Right renal pelvis (tissue), 4 donors: ENCODE measurements at regions not wholly inside any gene's neighbourhood (a gene's known extent, or its start where the extent isn't known, plus 50 kb on each side); places are given as distances from the start of the nearest gene placed in this dataset.

ENCODE experiments used
- DNase-seq, 4 donors: peaks; one replicate each; pipeline ENCODE4 v3.0.0-alpha.2; 2013; ENCODE audit warnings: low read depth in 4 of 4, low spot score in 3 of 4, missing footprints in 1 of 4

- no peak for DNase-seq
Measured at GRCh38 chr2:88832311-88832991, 141.0 kb downstream of the RPIA start.

- no peak for DNase-seq
Measured at GRCh38 chr2:88832992-88833389, 141.5 kb downstream of the RPIA start.

- no peak for DNase-seq
Measured at GRCh38 chr2:88834376-88834775, 142.9 kb downstream of the RPIA start.

GRCh38 chr2:88834866-88835265, 143.4 kb downstream of the RPIA start:
- no peak for DNase-seq

- no peak for DNase-seq
Measured at GRCh38 chr2:88835726-88836125, 144.3 kb downstream of the RPIA start.

- no peak for DNase-seq
Measured at GRCh38 chr2:88836351-88836750, 144.9 kb downstream of the RPIA start.

GRCh38 chr2:88837511-88838160, 146.2 kb downstream of the RPIA start:
- no peak for DNase-seq

GRCh38 chr2:88838165-88838635, 146.7 kb downstream of the RPIA start:
- DNase-seq, result no peak

GRCh38 chr2:88841224-88841929, 149.9 kb downstream of the RPIA start:
- DNase-seq, result no peak

GRCh38 chr2:88842656-88843460, 151.4 kb downstream of the RPIA start:
- no peak for DNase-seq

- no peak for DNase-seq
Measured at GRCh38 chr2:88843651-88844050, 152.2 kb downstream of the RPIA start.

- DNase-seq, result no peak
Measured at GRCh38 chr2:88844960-88845359, 153.5 kb downstream of the RPIA start.

GRCh38 chr2:88845772-88846661, 154.5 kb downstream of the RPIA start:
- no peak for DNase-seq

- DNase-seq, result no peak
Measured at GRCh38 chr2:88852753-88853402, 161.4 kb downstream of the RPIA start.

- DNase-seq, result no peak
Measured at GRCh38 chr2:88853403-88853790, 161.9 kb downstream of the RPIA start.

GRCh38 chr2:88854528-88854927, 163.1 kb downstream of the RPIA start:
- DNase-seq, result no peak

- DNase-seq, result no peak
Measured at GRCh38 chr2:88855620-88856408, 164.3 kb downstream of the RPIA start.

- no peak for DNase-seq
Measured at GRCh38 chr2:88856409-88857135, 165.1 kb downstream of the RPIA start.
